Stimulated activated CD4-positive, alpha-beta T cell treated with anti-CD3 and anti-CD28 coated beads, Interleukin-1b, Interleukin-23, amount 100 ng/mL, for 1 hour (primary cell): ENCODE measurements at regions not wholly inside any gene's neighbourhood (a gene's known extent, or its start where the extent isn't known, plus 50 kb on each side); places are given as distances from the start of the nearest gene placed in this dataset.

ENCODE experiments used
- DNase-seq, 2 donors: peaks; one replicate each; pipeline ENCODE4 v3.0.0-alpha.2; 2020; ENCODE audit warnings: low read depth in 2 of 2

GRCh38 chr17:6215071-6216035 lies 145.2 kb downstream of the WSCD1 start:
- DNase-seq, result no peak

- DNase-seq, result no peak
Observed at GRCh38 chr17:6213859-6214258, 143.7 kb downstream of the WSCD1 start.

GRCh38 chr17:6212766-6213165 lies 142.6 kb downstream of the WSCD1 start:
- no peak for DNase-seq

- no peak for DNase-seq
Observed at GRCh38 chr17:6209829-6210228, 139.7 kb downstream of the WSCD1 start.

- DNase-seq, result no peak
Observed at GRCh38 chr17:6208608-6209180, 138.5 kb downstream of the WSCD1 start.

GRCh38 chr17:6205525-6205924 lies 135.3 kb downstream of the WSCD1 start:
- no peak for DNase-seq

- DNase-seq, result no peak
Observed at GRCh38 chr17:6205033-6205432, 134.9 kb downstream of the WSCD1 start.

- no peak for DNase-seq
Observed at GRCh38 chr17:6204203-6204722, 134.1 kb downstream of the WSCD1 start.

- no peak for DNase-seq
Observed at GRCh38 chr17:6196355-6196754, 126.2 kb downstream of the WSCD1 start.

GRCh38 chr17:6195123-6195522 lies 124.9 kb downstream of the WSCD1 start:
- no peak for DNase-seq

- DNase-seq, result no peak
Observed at GRCh38 chr17:6191405-6192324, 121.5 kb downstream of the WSCD1 start.

GRCh38 chr17:6187836-6188235 lies 117.7 kb downstream of the WSCD1 start:
- no peak for DNase-seq

- no peak for DNase-seq
Observed at GRCh38 chr17:6186998-6187397, 116.8 kb downstream of the WSCD1 start.

GRCh38 chr17:6184508-6184907 lies 114.3 kb downstream of the WSCD1 start:
- no peak for DNase-seq

GRCh38 chr17:6179017-6179416 lies 108.8 kb downstream of the WSCD1 start:
- DNase-seq, result no peak

- no peak for DNase-seq
Observed at GRCh38 chr17:6177941-6178694, 107.9 kb downstream of the WSCD1 start.
